Kidney epithelial cell (primary cell): ENCODE measurements at regions not wholly inside any gene's neighbourhood (a gene's known extent, or its start where the extent isn't known, plus 50 kb on each side); places are given as distances from the start of the nearest gene placed in this dataset.

ENCODE experiments used
- DNase-seq: peaks from one replicate; pipeline ENCODE4 v3.0.0-alpha.2; 2010; ENCODE audit warnings: low read depth
- H3K27me3 ChIP-seq: 2 replicates; pipeline ENCODE4 v1.6.0; 2011; ENCODE audit warnings: low read length; ENCODE audit not compliant: control insufficient read depth, insufficient read depth
- H3K36me3 ChIP-seq: 2 replicates; pipeline ENCODE4 v1.5.1; 2011; ENCODE audit warnings: low read length; ENCODE audit not compliant: control insufficient read depth, insufficient read depth
- H3K4me3 ChIP-seq: 2 replicates; pipeline ENCODE4 v1.5.1; 2011; ENCODE audit warnings: low read depth, mild to moderate bottlenecking, control low read depth, low read length
- CTCF ChIP-seq: IDR thresholded peaks from 2 replicates; pipeline ENCODE4 v1.5.1; 2011; ENCODE audit warnings: mild to moderate bottlenecking, moderate library complexity, low read length, control low read depth, inconsistent platforms; ENCODE audit not compliant: insufficient read depth, poor library complexity, severe bottlenecking

- DNase-seq = no peak
- no peak for TF ChIP-seq CTCF
- Histone ChIP-seq H3K36me3 (no peaks in the 10 kb centered on the region), H3K27me3 (no peaks in the 10 kb centered on the region), H3K4me3 (no peak overlapping the region)
These were observed 103.3 kb upstream of the MAP4K3 start for GRCh38 chr2:39540414-39540813.

- DNase-seq = no peak
- H3K27me3 ChIP-seq = no peaks in the 10 kb centered on the region
- no peaks in the 10 kb centered on the region for H3K36me3 ChIP-seq
- no peak overlapping the region for H3K4me3 ChIP-seq
- TF ChIP-seq CTCF = no peak
These were observed 104.2 kb upstream of the MAP4K3 start for GRCh38 chr2:39541011-39541930.

GRCh38 chr2:39542523-39542922 is 105.4 kb upstream of the MAP4K3 start:
- no peaks in the 10 kb centered on the region for H3K27me3 ChIP-seq
- H3K36me3 ChIP-seq = no peaks in the 10 kb centered on the region
- H3K4me3 ChIP-seq = no peak overlapping the region
- DNase-seq = no peak
- no peak for TF ChIP-seq CTCF

GRCh38 chr2:39545957-39546356 is 108.9 kb upstream of the MAP4K3 start:
- Histone ChIP-seq H3K4me3 (no peak overlapping the region), H3K27me3 (no peaks in the 10 kb centered on the region), H3K36me3 (no peaks in the 10 kb centered on the region)
- no peak for TF ChIP-seq CTCF
- no peak for DNase-seq

- no peak for TF ChIP-seq CTCF
- H3K36me3 ChIP-seq = no peaks in the 10 kb centered on the region
These were observed 109.3 kb upstream of the MAP4K3 start for GRCh38 chr2:39546409-39546808.

GRCh38 chr2:39546937-39547336 is 109.9 kb upstream of the MAP4K3 start:
- H3K27me3 ChIP-seq = no peaks in the 10 kb centered on the region
- TF ChIP-seq CTCF = no peak
- no peak for DNase-seq
- no peak overlapping the region for H3K4me3 ChIP-seq
- no peaks in the 10 kb centered on the region for H3K36me3 ChIP-seq

More at GRCh38 chr2:39546409-39546808, 109.3 kb upstream of the MAP4K3 start:
- DNase-seq = no peak
- Histone ChIP-seq H3K27me3 (no peaks in the 10 kb centered on the region), H3K4me3 (no peak overlapping the region)
